Small intestine (tissue), 7 donors: ENCODE measurements at regions not wholly inside any gene's neighbourhood (a gene's known extent, or its start where the extent isn't known, plus 50 kb on each side); places are given as distances from the start of the nearest gene placed in this dataset.
"Not testable (repeated sequence)": the region's sequence is repeated elsewhere in the genome, so short reads cannot be mapped to it uniquely, and the experiment has no call there.

ENCODE experiments used
- DNase-seq, 2 donors: peaks; one replicate each; pipeline versions ENCODE4 v3.0.0 to v3.0.0-alpha.2; 2013
- FAIRE-seq: peaks from 2 replicates; lab custom pipeline; 2012; peaks lifted over from hg19 to GRCh38; lab: Jason Lieb, UNC
- H3K27ac ChIP-seq, 3 donors: one replicate each; pipeline ENCODE4 v1.5.1; 2013; ENCODE audit warnings: low read length in 2 of 3, mild to moderate bottlenecking in 2 of 3, control low read depth in 1 of 3, inconsistent platforms in 1 of 3, low read depth in 1 of 3, moderate library complexity in 1 of 3
- H3K27me3 ChIP-seq, 3 donors: one replicate each; pipeline ENCODE4 v1.6.1; 2013; ENCODE audit warnings: low read length in 3 of 3, inconsistent platforms in 1 of 3; ENCODE audit not compliant: control insufficient read depth in 3 of 3, insufficient read depth in 3 of 3
- H3K36me3 ChIP-seq, 3 donors: one replicate each; pipeline ENCODE4 v1.6.1; 2013; ENCODE audit warnings: low read length in 3 of 3, inconsistent platforms in 1 of 3, low read depth in 1 of 3, mild to moderate bottlenecking in 1 of 3, moderate library complexity in 1 of 3; ENCODE audit not compliant: control insufficient read depth in 3 of 3, insufficient read depth in 2 of 3
- H3K4me1 ChIP-seq, 3 donors: one replicate each; pipeline ENCODE4 v1.6.1; 2013; ENCODE audit warnings: low read length in 2 of 3, inconsistent platforms in 1 of 3, low read depth in 1 of 3, mild to moderate bottlenecking in 1 of 3, moderate library complexity in 1 of 3; ENCODE audit not compliant: control insufficient read depth in 3 of 3, insufficient read depth in 2 of 3
- H3K4me3 ChIP-seq, 3 donors: one replicate each; pipeline ENCODE4 v1.5.1; 2013; ENCODE audit warnings: low read length in 3 of 3, control low read depth in 1 of 3, inconsistent platforms in 1 of 3, low read depth in 1 of 3, mild to moderate bottlenecking in 1 of 3, moderate library complexity in 1 of 3
- H3K9me3 ChIP-seq, 2 donors: one replicate each; pipeline ENCODE4 v1.6.1; 2013; ENCODE audit warnings: low read depth in 1 of 2, low read length in 1 of 2; ENCODE audit not compliant: control insufficient read depth in 2 of 2, insufficient read depth in 1 of 2
- WGBS, 3 donors: extraction: QIAGEN DNeasy Blood & Tissue Kit; methylation state at CpG; one replicate each; pipeline ENCODE4 v1.1.7; 2013; 5-methylcytosine and 5-hydroxymethylcytosine counted together
- donor health status: healthy with polysubstance abuse.
- donor health status: control.
- donor health status: control.
- donor health status: Bipolar disorder and iron deficiency.
- donor health status: healthy.

GRCh38 chr2:186135686-186136085, 350.4 kb upstream of the ZC3H15 start:
- Histone ChIP-seq H3K36me3 (no peaks in the 10 kb centered on the region), H3K4me3 (no peak overlapping the region), H3K27me3 (no peaks in the 10 kb centered on the region), H3K4me1 (no peaks in the 10 kb centered on the region), H3K9me3 (no peaks in the 10 kb centered on the region), H3K27ac (no peak overlapping the region)
- no peak for FAIRE-seq
- DNase-seq = no peak
- 80 to 91% (median 84%) methylated on average over 1 of the region's 1 CpG for WGBS, 3 donors

GRCh38 chr2:186136860-186137259, 349.2 kb upstream of the ZC3H15 start:
- no peak for DNase-seq
- Histone ChIP-seq H3K9me3 (no peaks in the 10 kb centered on the region), H3K4me1 (no peaks in the 10 kb centered on the region), H3K36me3 (no peaks in the 10 kb centered on the region), H3K27ac (no peak overlapping the region), H3K27me3 (no peaks in the 10 kb centered on the region), H3K4me3 (no peak overlapping the region)
- FAIRE-seq = no peak

- DNase-seq (no peak), FAIRE-seq (no peak)
- H3K9me3 ChIP-seq = no peaks in the 10 kb centered on the region
- H3K4me1 ChIP-seq = no peaks in the 10 kb centered on the region
- 75 to 84% (median 76%) methylated on average over 2 of the region's 2 CpGs for WGBS, 3 donors
- no peaks in the 10 kb centered on the region for H3K27me3 ChIP-seq
- H3K4me3 ChIP-seq = no peak overlapping the region
- no peak overlapping the region for H3K27ac ChIP-seq
- H3K36me3 ChIP-seq = no peaks in the 10 kb centered on the region
These were observed 347.2 kb upstream of the ZC3H15 start for GRCh38 chr2:186138845-186139244.

- Histone ChIP-seq H3K4me3 (no peak overlapping the region), H3K4me1 (no peaks in the 10 kb centered on the region), H3K36me3 (peaks cover 0 to 5% (median 0%) of the 10 kb centered on the region in 3 donors), H3K27me3 (no peaks in the 10 kb centered on the region), H3K9me3 (peaks cover 0 to 21% of the 10 kb centered on the region in 2 donors), H3K27ac (no peak overlapping the region)
- FAIRE-seq (no peak), DNase-seq (no peak)
These were observed 327.0 kb upstream of the ZC3H15 start for GRCh38 chr2:186159101-186159500.

GRCh38 chr2:186164325-186164724, 321.7 kb upstream of the ZC3H15 start:
- H3K27me3 ChIP-seq = no peaks in the 10 kb centered on the region
- no peak overlapping the region for H3K27ac ChIP-seq
- H3K4me1 ChIP-seq = no peaks in the 10 kb centered on the region
- DNase-seq (no peak), FAIRE-seq (no peak)
- no peak overlapping the region for H3K4me3 ChIP-seq
- H3K9me3 ChIP-seq = peaks cover 0 to 9% of the 10 kb centered on the region in 2 donors
- WGBS, 3 donors = 96 to 100% (median 97%) methylated on average over 2 of the region's 2 CpGs
- H3K36me3 ChIP-seq = peaks cover 0 to 5% (median 0%) of the 10 kb centered on the region in 3 donors

- 93 to 94% (median 94%) methylated on average over 1 of the region's 1 CpG for WGBS, 3 donors
- DNase-seq (no peak), FAIRE-seq (no peak)
- H3K9me3 ChIP-seq = peaks cover 0 to 8% of the 10 kb centered on the region in 2 donors
- no peak overlapping the region for H3K4me3 ChIP-seq
- no peaks in the 10 kb centered on the region for H3K27me3 ChIP-seq
- H3K27ac ChIP-seq = no peak overlapping the region
- no peaks in the 10 kb centered on the region for H3K4me1 ChIP-seq
- peaks cover 0 to 3% (median 0%) of the 10 kb centered on the region in 3 donors for H3K36me3 ChIP-seq
These were observed 315.4 kb upstream of the ZC3H15 start for GRCh38 chr2:186170693-186171092.

GRCh38 chr2:186181625-186182024, 304.4 kb upstream of the ZC3H15 start:
- H3K36me3 ChIP-seq = no peaks in the 10 kb centered on the region
- peaks cover 0 to 6% of the 10 kb centered on the region in 2 donors for H3K9me3 ChIP-seq
- H3K27me3 ChIP-seq = no peaks in the 10 kb centered on the region
- 66 to 82% (median 79%) methylated on average over 1 of the region's 1 CpG for WGBS, 3 donors
- no peak overlapping the region for H3K27ac ChIP-seq
- no peak overlapping the region for H3K4me3 ChIP-seq
- no peak for FAIRE-seq
- no peak for DNase-seq
- no peaks in the 10 kb centered on the region for H3K4me1 ChIP-seq

GRCh38 chr2:186182366-186182765, 303.7 kb upstream of the ZC3H15 start:
- not testable (repeated sequence) for H3K9me3 ChIP-seq, FAIRE-seq, H3K36me3 ChIP-seq, H3K4me1 ChIP-seq, H3K4me3 ChIP-seq, H3K27me3 ChIP-seq, H3K27ac ChIP-seq, DNase-seq
- 89 to 91% (median 90%) methylated on average over 10 of the region's 10 CpGs for WGBS, 3 donors

- H3K36me3 ChIP-seq = no peaks in the 10 kb centered on the region
- no peak overlapping the region for H3K4me3 ChIP-seq
- H3K4me1 ChIP-seq = no peaks in the 10 kb centered on the region
- peaks cover 0 to 8% of the 10 kb centered on the region in 2 donors for H3K9me3 ChIP-seq
- WGBS, 3 donors = 72 to 76% (median 75%) methylated on average over 3 of the region's 3 CpGs
- H3K27ac ChIP-seq = no peak overlapping the region
- no peak for DNase-seq
- H3K27me3 ChIP-seq = no peaks in the 10 kb centered on the region
- no peak for FAIRE-seq
These were observed 302.7 kb upstream of the ZC3H15 start for GRCh38 chr2:186183406-186183805.
